GM18909 (cell line): ENCODE measurements at regions not wholly inside any gene's neighbourhood (a gene's known extent, or its start where the extent isn't known, plus 50 kb on each side); places are given as distances from the start of the nearest gene placed in this dataset.

Experiments used
- ATAC-seq: cut with Tn5 transposase; IDR thresholded peaks from one replicate; pipeline ENCODE4 v1.9.1; 2021; ENCODE audit warnings: mild to moderate bottlenecking; ENCODE audit not compliant: unreplicated experiment, poor library complexity

- ATAC-seq = no peak
These were observed 437.9 kb downstream of the KLF12 start for GRCh38 chr13:73696271-73696670.

- ATAC-seq = no peak
These were observed 438.9 kb downstream of the KLF12 start for GRCh38 chr13:73695325-73695724.

- ATAC-seq = no peak
These were observed 441.0 kb downstream of the KLF12 start for GRCh38 chr13:73693215-73693614.

GRCh38 chr13:73691891-73692290 is 442.3 kb downstream of the KLF12 start:
- ATAC-seq = no peak

GRCh38 chr13:73687929-73688328 is 446.3 kb downstream of the KLF12 start:
- ATAC-seq = no peak

- ATAC-seq = no peak
These were observed 447.1 kb downstream of the KLF12 start for GRCh38 chr13:73687087-73687486.

GRCh38 chr13:73684750-73685149 is 449.5 kb downstream of the KLF12 start:
- ATAC-seq = no peak

GRCh38 chr13:73684286-73684685 is 449.9 kb downstream of the KLF12 start:
- no peak for ATAC-seq

GRCh38 chr13:73683746-73684145 is 450.5 kb downstream of the KLF12 start:
- no peak for ATAC-seq

GRCh38 chr13:73681779-73682178 is 452.4 kb downstream of the KLF12 start:
- ATAC-seq = no peak

- ATAC-seq = no peak
These were observed 453.2 kb downstream of the KLF12 start for GRCh38 chr13:73681015-73681414.

- no peak for ATAC-seq
These were observed 457.1 kb downstream of the KLF12 start for GRCh38 chr13:73677048-73677601.

- ATAC-seq = no peak
These were observed 457.6 kb downstream of the KLF12 start for GRCh38 chr13:73676550-73677047.

GRCh38 chr13:73675821-73676220 is 458.4 kb downstream of the KLF12 start:
- ATAC-seq = no peak

- no peak for ATAC-seq
These were observed 459.6 kb downstream of the KLF12 start for GRCh38 chr13:73674570-73674969.

GRCh38 chr13:73673931-73674330 is 460.3 kb downstream of the KLF12 start:
- no peak for ATAC-seq

GRCh38 chr13:73672492-73672891 is 461.7 kb downstream of the KLF12 start:
- ATAC-seq = no peak

GRCh38 chr13:73671732-73672131 is 462.5 kb downstream of the KLF12 start:
- ATAC-seq = no peak

- ATAC-seq = no peak
These were observed 463.2 kb downstream of the KLF12 start for GRCh38 chr13:73671011-73671410.

GRCh38 chr13:73667756-73668155 is 466.4 kb downstream of the KLF12 start:
- ATAC-seq = no peak

- ATAC-seq = no peak
These were observed 468.9 kb downstream of the KLF12 start for GRCh38 chr13:73665261-73665660.

GRCh38 chr13:73664851-73665250 is 469.4 kb downstream of the KLF12 start:
- ATAC-seq = no peak

GRCh38 chr13:73662833-73663232 is 471.4 kb downstream of the KLF12 start:
- ATAC-seq = no peak
